ENCODE measurements at regions not wholly inside any gene's neighbourhood (a gene's known extent, or its start where the extent isn't known, plus 50 kb on each side); places are given as distances from the start of the nearest gene placed in this dataset.
"Not testable (repeated sequence)": the region's sequence is repeated elsewhere in the genome, so short reads cannot be mapped to it uniquely, and the experiment has no call there.

- H3K9me3 Mint-ChIP-seq: no peaks in the 10 kb centered on the region
- no peaks in the 10 kb centered on the region for H3K4me1 Mint-ChIP-seq
- H3K27me3 Mint-ChIP-seq: no peaks in the 10 kb centered on the region
- no peak overlapping the region for H3K27ac Mint-ChIP-seq
- intact Hi-C loops (cut with micrococcal nuclease): no loop called here
- H3K36me3 Mint-ChIP-seq (ENCODE audit: low read depth): no peaks in the 10 kb centered on the region
- no peak overlapping the region for H3K4me3 Mint-ChIP-seq
- no peak for DNase-seq
Observed at GRCh38 chr6:81373414-81373813, 379.1 kb downstream of the TENT5A start.

GRCh38 chr6:81371930-81372329, 380.6 kb downstream of the TENT5A start:
- no peaks in the 10 kb centered on the region for H3K27me3 Mint-ChIP-seq
- intact Hi-C loops (cut with micrococcal nuclease): no loop called here
- H3K4me1 Mint-ChIP-seq: no peaks in the 10 kb centered on the region
- H3K27ac Mint-ChIP-seq: no peak overlapping the region
- H3K9me3 Mint-ChIP-seq: no peaks in the 10 kb centered on the region
- H3K36me3 Mint-ChIP-seq (ENCODE audit: low read depth): no peaks in the 10 kb centered on the region
- no peak overlapping the region for H3K4me3 Mint-ChIP-seq
- no peak for DNase-seq

GRCh38 chr6:81366972-81367371, 385.5 kb downstream of the TENT5A start:
- no peaks in the 10 kb centered on the region for H3K9me3 Mint-ChIP-seq
- no peak overlapping the region for H3K27ac Mint-ChIP-seq
- no peak for DNase-seq
- intact Hi-C loops (cut with micrococcal nuclease): no loop called here
- H3K27me3 Mint-ChIP-seq: no peaks in the 10 kb centered on the region
- H3K4me1 Mint-ChIP-seq: no peaks in the 10 kb centered on the region
- H3K4me3 Mint-ChIP-seq: no peak overlapping the region
- no peaks in the 10 kb centered on the region for H3K36me3 Mint-ChIP-seq (ENCODE audit: low read depth)

GRCh38 chr6:81362246-81362645, 390.2 kb downstream of the TENT5A start:
- Mint-ChIP-seq H3K4me1 (no peaks in the 10 kb centered on the region), H3K36me3 (ENCODE audit: low read depth) (no peaks in the 10 kb centered on the region), H3K27ac (no peak overlapping the region), H3K9me3 (no peaks in the 10 kb centered on the region), H3K27me3 (no peaks in the 10 kb centered on the region), H3K4me3 (no peak overlapping the region)
- intact Hi-C loops (cut with micrococcal nuclease): no loop called here
- no peak for DNase-seq

GRCh38 chr6:81353262-81353661, 399.2 kb downstream of the TENT5A start:
- H3K27me3 Mint-ChIP-seq: no peaks in the 10 kb centered on the region
- H3K9me3 Mint-ChIP-seq: no peaks in the 10 kb centered on the region
- H3K4me3 Mint-ChIP-seq: no peak overlapping the region
- no peaks in the 10 kb centered on the region for H3K36me3 Mint-ChIP-seq (ENCODE audit: low read depth)
- no peak overlapping the region for H3K27ac Mint-ChIP-seq
- no peaks in the 10 kb centered on the region for H3K4me1 Mint-ChIP-seq
- DNase-seq: no peak
- intact Hi-C loops (cut with micrococcal nuclease): no loop called here

- intact Hi-C loops (cut with micrococcal nuclease); H3K36me3 Mint-ChIP-seq (ENCODE audit: low read depth); H3K27ac Mint-ChIP-seq; H3K9me3 Mint-ChIP-seq; H3K4me3 Mint-ChIP-seq; H3K4me1 Mint-ChIP-seq; H3K27me3 Mint-ChIP-seq; DNase-seq: not testable (repeated sequence)
Observed at GRCh38 chr6:81344026-81344425, 408.5 kb downstream of the TENT5A start.

GRCh38 chr6:81340946-81341345, 411.5 kb downstream of the TENT5A start:
- no peak overlapping the region for H3K4me3 Mint-ChIP-seq
- intact Hi-C loops (cut with micrococcal nuclease): no loop called here
- no peak overlapping the region for H3K27ac Mint-ChIP-seq
- no peak for DNase-seq
- H3K9me3 Mint-ChIP-seq: peaks cover 5% of the 10 kb centered on the region
- no peaks in the 10 kb centered on the region for H3K4me1 Mint-ChIP-seq
- H3K27me3 Mint-ChIP-seq: no peaks in the 10 kb centered on the region
- no peaks in the 10 kb centered on the region for H3K36me3 Mint-ChIP-seq (ENCODE audit: low read depth)

- no peak overlapping the region for H3K4me3 Mint-ChIP-seq
Observed at GRCh38 chr6:81331526-81331925, 421.0 kb downstream of the TENT5A start.

GRCh38 chr6:81328700-81329099, 423.8 kb downstream of the TENT5A start:
- Mint-ChIP-seq H3K4me3 (no peak overlapping the region), H3K36me3 (ENCODE audit: low read depth) (no peaks in the 10 kb centered on the region), H3K9me3 (no peaks in the 10 kb centered on the region), H3K27ac (no peak overlapping the region), H3K27me3 (no peaks in the 10 kb centered on the region), H3K4me1 (no peaks in the 10 kb centered on the region)
- intact Hi-C loops (cut with micrococcal nuclease): no loop called here
- no peak for DNase-seq

More at GRCh38 chr6:81331526-81331925, 421.0 kb downstream of the TENT5A start:
- Mint-ChIP-seq H3K36me3 (ENCODE audit: low read depth) (no peaks in the 10 kb centered on the region), H3K27me3 (no peaks in the 10 kb centered on the region), H3K4me1 (no peaks in the 10 kb centered on the region), H3K9me3 (no peaks in the 10 kb centered on the region), H3K27ac (no peak overlapping the region)
- intact Hi-C loops (cut with micrococcal nuclease): no loop called here
- DNase-seq: no peak

- Mint-ChIP-seq H3K36me3 (ENCODE audit: low read depth) (no peaks in the 10 kb centered on the region), H3K27ac (no peak overlapping the region), H3K4me1 (no peaks in the 10 kb centered on the region), H3K27me3 (no peaks in the 10 kb centered on the region), H3K4me3 (no peak overlapping the region), H3K9me3 (no peaks in the 10 kb centered on the region)
- intact Hi-C loops (cut with micrococcal nuclease): no loop called here
- DNase-seq: no peak
Observed at GRCh38 chr6:81326881-81327561, 425.5 kb downstream of the TENT5A start.

GRCh38 chr6:81309811-81310210, 442.7 kb downstream of the TENT5A start:
- DNase-seq: no peak
- Mint-ChIP-seq H3K4me1 (no peaks in the 10 kb centered on the region), H3K27ac (no peak overlapping the region), H3K9me3 (peaks cover 6% of the 10 kb centered on the region), H3K4me3 (no peak overlapping the region), H3K27me3 (no peaks in the 10 kb centered on the region), H3K36me3 (ENCODE audit: low read depth) (no peaks in the 10 kb centered on the region)
- intact Hi-C loops (cut with micrococcal nuclease): no loop called here

- intact Hi-C loops (cut with micrococcal nuclease): no loop called here
Observed at GRCh38 chr6:81308577-81309279, 443.8 kb downstream of the TENT5A start.

GRCh38 chr6:81307651-81308214, 444.7 kb downstream of the TENT5A start:
- Mint-ChIP-seq H3K4me3 (no peak overlapping the region), H3K27ac (no peak overlapping the region), H3K27me3 (no peaks in the 10 kb centered on the region), H3K4me1 (no peaks in the 10 kb centered on the region), H3K36me3 (ENCODE audit: low read depth) (no peaks in the 10 kb centered on the region), H3K9me3 (no peaks in the 10 kb centered on the region)
- intact Hi-C loops (cut with micrococcal nuclease): no loop called here
- DNase-seq: no peak

More at GRCh38 chr6:81308577-81309279, 443.8 kb downstream of the TENT5A start:
- DNase-seq: no peak
- no peaks in the 10 kb centered on the region for H3K4me1 Mint-ChIP-seq
- H3K27me3 Mint-ChIP-seq: no peaks in the 10 kb centered on the region
- H3K27ac Mint-ChIP-seq: no peak overlapping the region
- H3K4me3 Mint-ChIP-seq: no peak overlapping the region
- peaks cover 4% of the 10 kb centered on the region for H3K9me3 Mint-ChIP-seq
- H3K36me3 Mint-ChIP-seq (ENCODE audit: low read depth): no peaks in the 10 kb centered on the region

- Mint-ChIP-seq H3K4me3 (no peak overlapping the region), H3K36me3 (ENCODE audit: low read depth) (no peaks in the 10 kb centered on the region), H3K27me3 (no peaks in the 10 kb centered on the region), H3K4me1 (no peaks in the 10 kb centered on the region), H3K9me3 (no peaks in the 10 kb centered on the region), H3K27ac (no peak overlapping the region)
- intact Hi-C loops (cut with micrococcal nuclease): no loop called here
- no peak for DNase-seq
Observed at GRCh38 chr6:81304466-81304865, 448.0 kb downstream of the TENT5A start.

Measured in activated CD4-positive, alpha-beta T cell treated with anti-CD3 and anti-CD28 coated beads, Interleukin-2, amount 10 ng/mL, durations not matched to agents 24 days and 14 days (primary cell).